ENCODE measurements at regions not wholly inside any gene's neighbourhood (a gene's known extent, or its start where the extent isn't known, plus 50 kb on each side); places are given as distances from the start of the nearest gene placed in this dataset.

DNA sequence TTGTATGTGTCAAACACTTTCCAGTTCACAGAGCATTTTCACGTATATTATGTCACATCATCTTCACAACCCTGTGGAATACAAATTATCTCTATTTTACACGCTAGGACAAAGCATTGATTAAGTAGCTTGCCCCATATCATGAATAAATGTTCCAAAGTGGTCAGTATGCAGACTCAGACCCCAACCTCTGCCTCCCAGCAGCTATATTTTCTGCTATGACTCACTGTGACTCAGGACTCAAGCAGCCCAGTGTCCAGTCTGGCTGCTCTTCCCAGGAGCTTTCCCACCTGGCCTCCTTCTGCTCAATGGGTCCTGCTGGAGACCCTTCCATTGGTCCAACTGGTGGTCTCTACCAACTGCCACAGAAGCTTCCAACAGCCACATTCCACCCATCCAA lies 56.0 kb upstream of the RAP1A start:
- POLR2A ChIA-PET = no interaction called here
- DNase-seq (no peak), ATAC-seq (ENCODE audit: poor library complexity) (no peak)
- intact Hi-C loops (cut with DNase I, micrococcal nuclease) = no loop called here
- Mint-ChIP-seq H3K27ac (no peak overlapping the region), H3K27me3 (no peaks in the 10 kb centered on the region), H3K4me3 (no peak overlapping the region), H3K4me1 (ENCODE audit: low read depth) (no peaks in the 10 kb centered on the region), H3K9me3 (no peaks in the 10 kb centered on the region), H3K36me3 (ENCODE audit: low read depth) (no peaks in the 10 kb centered on the region)
- no peaks in the 10 kb centered on the region for H3K27me3 ChIP-seq (ENCODE audit: control insufficient read depth in 1 of 2, insufficient read depth in 2 of 2, low read length in 2 of 2)
- no peak for TF ChIP-seq CTCF (IDR thresholded peaks at IDR 0.05)
- no peaks in the 10 kb centered on the region for H3K36me3 ChIP-seq (ENCODE audit: insufficient read depth, low read length)
- no peak overlapping the region for H3K4me3 ChIP-seq (ENCODE audit: low read length)
- no peak overlapping the region for H3K27ac ChIP-seq (ENCODE audit: low read depth in 1 of 2, low read length in 2 of 2)
- no peaks in the 10 kb centered on the region for H3K4me1 ChIP-seq (ENCODE audit: insufficient read depth, low read length)
- H3K9me3 ChIP-seq (ENCODE audit: control insufficient read depth in 1 of 2, insufficient read depth in 1 of 2, low read length in 2 of 2) = no peaks in the 10 kb centered on the region
- CTCF ChIA-PET = no interaction called here

DNA sequence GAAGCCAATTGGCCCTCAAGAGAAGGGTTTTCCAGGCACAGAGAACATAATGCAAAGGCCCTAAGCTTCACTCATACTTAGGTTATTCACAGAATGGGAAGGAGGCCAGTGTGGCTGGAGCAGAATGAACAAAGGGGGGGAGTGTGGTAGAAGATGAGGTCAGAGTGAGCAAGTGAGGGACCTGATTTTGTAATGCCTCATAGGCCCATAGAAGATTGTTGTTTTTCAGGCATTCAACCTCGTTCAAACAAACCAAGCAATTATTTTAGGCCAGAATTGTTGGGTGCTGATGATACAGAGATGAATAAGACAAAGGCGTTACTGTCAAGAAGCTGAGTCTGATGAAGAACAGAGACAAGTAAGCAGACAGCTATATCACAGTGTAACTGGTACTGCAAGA lies 54.5 kb upstream of the RAP1A start:
- H3K4me1 Mint-ChIP-seq (ENCODE audit: low read depth) = peaks cover under 1% of the 10 kb centered on the region
- no peaks in the 10 kb centered on the region for H3K9me3 Mint-ChIP-seq
- no peaks in the 10 kb centered on the region for H3K36me3 Mint-ChIP-seq (ENCODE audit: low read depth)
- H3K27ac Mint-ChIP-seq = no peak overlapping the region
- no peak overlapping the region for H3K4me3 ChIP-seq (ENCODE audit: low read length)
- DNase-seq (no peak), ATAC-seq (ENCODE audit: poor library complexity) (no peak)
- CTCF ChIA-PET = no interaction called here
- H3K4me3 Mint-ChIP-seq = no peak overlapping the region
- no peaks in the 10 kb centered on the region for H3K27me3 Mint-ChIP-seq
- H3K27ac ChIP-seq (ENCODE audit: low read depth in 1 of 2, low read length in 2 of 2) = no peak overlapping the region
- intact Hi-C loops (cut with DNase I, micrococcal nuclease) = loop anchor here in 1 of 2 experiments (5.0 kb wide), 1 partner anchor 82 kb away; no protein-coding TSS in a partner anchor
- no peaks in the 10 kb centered on the region for H3K9me3 ChIP-seq (ENCODE audit: control insufficient read depth in 1 of 2, insufficient read depth in 1 of 2, low read length in 2 of 2)
- TF ChIP-seq CTCF (IDR thresholded peaks at IDR 0.05) = no peak
- H3K36me3 ChIP-seq (ENCODE audit: insufficient read depth, low read length) = no peaks in the 10 kb centered on the region
- POLR2A ChIA-PET = no interaction called here
- H3K27me3 ChIP-seq (ENCODE audit: control insufficient read depth in 1 of 2, insufficient read depth in 2 of 2, low read length in 2 of 2) = no peaks in the 10 kb centered on the region
- H3K4me1 ChIP-seq (ENCODE audit: insufficient read depth, low read length) = no peaks in the 10 kb centered on the region

- POLR2A ChIA-PET = no interaction called here
- ATAC-seq (ENCODE audit: poor library complexity) (no peak), DNase-seq (no peak)
- Mint-ChIP-seq H3K27me3 (no peaks in the 10 kb centered on the region), H3K4me1 (ENCODE audit: low read depth) (peaks cover 9% of the 10 kb centered on the region), H3K36me3 (ENCODE audit: low read depth) (no peaks in the 10 kb centered on the region), H3K9me3 (no peaks in the 10 kb centered on the region), H3K4me3 (no peak overlapping the region), H3K27ac (no peak overlapping the region)
- CTCF ChIA-PET = interaction anchor here (1.6 kb wide), 1 partner anchor 26 kb away, joined by 4 read pairs; no protein-coding TSS in a partner anchor
- H3K36me3 ChIP-seq (ENCODE audit: insufficient read depth, low read length) = no peaks in the 10 kb centered on the region
- H3K4me3 ChIP-seq (ENCODE audit: low read length) = no peak overlapping the region
- peaks cover 4% of the 10 kb centered on the region for H3K4me1 ChIP-seq (ENCODE audit: insufficient read depth, low read length)
- H3K9me3 ChIP-seq (ENCODE audit: control insufficient read depth in 1 of 2, insufficient read depth in 1 of 2, low read length in 2 of 2) = no peaks in the 10 kb centered on the region
- H3K27me3 ChIP-seq (ENCODE audit: control insufficient read depth in 1 of 2, insufficient read depth in 2 of 2, low read length in 2 of 2) = no peaks in the 10 kb centered on the region
- no peak for TF ChIP-seq CTCF (IDR thresholded peaks at IDR 0.05)
- intact Hi-C loops (cut with DNase I, micrococcal nuclease) = loop anchor here in 1 of 2 experiments (5.0 kb wide), 1 partner anchor 81 kb away; no protein-coding TSS in a partner anchor
- no peak overlapping the region for H3K27ac ChIP-seq (ENCODE audit: low read depth in 1 of 2, low read length in 2 of 2)
Observed at GRCh38 chr1:111565968-111566367, 53.6 kb upstream of the RAP1A start.
